GM19035 (cell line): ENCODE measurements at regions not wholly inside any gene's neighbourhood (a gene's known extent, or its start where the extent isn't known, plus 50 kb on each side); places are given as distances from the start of the nearest gene placed in this dataset.
"Not testable (repeated sequence)": the region's sequence is repeated elsewhere in the genome, so short reads cannot be mapped to it uniquely, and the experiment has no call there.

Source experiments
- ATAC-seq: cut with Tn5 transposase; IDR thresholded peaks from one replicate; pipeline ENCODE4 v1.9.1; 2021; ENCODE audit not compliant: unreplicated experiment

DNA sequence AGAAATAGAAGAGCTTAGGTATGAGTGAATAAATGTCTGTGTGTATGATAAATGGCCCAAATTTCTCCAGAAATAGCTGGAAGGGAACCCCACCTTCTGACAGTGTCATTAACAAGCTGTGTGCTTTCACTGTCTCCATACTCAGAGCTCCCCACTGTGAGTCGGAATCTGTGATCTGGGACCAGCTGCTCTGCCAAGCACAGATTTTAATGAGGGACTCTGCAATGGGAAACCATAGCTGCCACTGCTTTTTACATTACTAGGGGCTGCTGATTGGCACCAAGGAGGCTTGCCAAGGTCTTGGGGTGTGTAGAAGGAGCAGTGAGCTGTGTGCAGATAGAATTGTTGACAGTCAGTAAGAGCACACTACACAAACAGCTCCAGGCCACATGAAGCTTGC lies 244.2 kb upstream of the CCDC196 start:
- ATAC-seq, result no peak

DNA sequence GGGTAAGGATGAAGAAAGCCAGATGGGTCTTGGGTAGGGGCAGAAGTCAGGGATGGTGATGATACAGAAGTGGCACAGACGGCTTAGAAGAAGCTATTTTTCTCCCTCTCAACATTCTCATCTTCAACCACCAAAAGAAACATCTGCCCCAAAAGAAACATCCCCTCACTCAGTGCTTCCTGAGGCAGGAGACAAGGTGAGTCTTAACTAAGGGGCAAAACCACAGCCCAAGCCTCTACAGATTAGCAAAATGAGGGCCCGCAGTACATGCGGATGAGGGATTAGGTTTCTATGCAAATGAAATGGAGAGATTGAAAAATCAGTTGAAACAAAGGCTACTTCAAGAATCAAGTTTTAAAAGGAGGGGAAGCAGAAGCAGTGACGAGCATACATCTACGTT lies 241.3 kb upstream of the CCDC196 start:
- ATAC-seq, result no peak

DNA sequence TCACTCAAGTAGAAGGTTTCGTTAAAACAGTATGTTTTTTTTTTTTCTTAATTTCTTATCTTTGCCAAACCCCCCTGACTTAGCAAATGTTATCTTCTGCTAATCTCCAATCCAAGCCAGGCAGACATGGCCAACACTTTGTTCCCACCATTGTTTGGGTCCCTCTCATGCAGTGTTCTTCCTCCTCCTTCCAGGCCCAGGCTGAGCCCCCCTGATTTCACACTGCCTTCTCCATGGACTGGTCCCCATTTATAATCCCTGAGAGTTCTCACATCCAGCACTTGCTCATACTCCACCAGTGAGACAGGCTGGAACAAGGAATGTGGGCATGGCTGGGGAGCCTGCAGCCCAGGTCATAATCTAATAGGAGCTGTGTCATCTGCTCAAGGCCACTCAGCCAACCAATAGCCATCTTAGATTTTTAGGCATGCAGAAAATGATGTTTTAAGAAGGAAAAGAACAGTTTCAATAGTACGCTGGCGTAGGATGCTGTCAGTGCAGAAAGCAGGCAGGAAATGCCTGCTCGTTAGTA lies 238.4 kb upstream of the CCDC196 start:
- ATAC-seq, result no peak

DNA sequence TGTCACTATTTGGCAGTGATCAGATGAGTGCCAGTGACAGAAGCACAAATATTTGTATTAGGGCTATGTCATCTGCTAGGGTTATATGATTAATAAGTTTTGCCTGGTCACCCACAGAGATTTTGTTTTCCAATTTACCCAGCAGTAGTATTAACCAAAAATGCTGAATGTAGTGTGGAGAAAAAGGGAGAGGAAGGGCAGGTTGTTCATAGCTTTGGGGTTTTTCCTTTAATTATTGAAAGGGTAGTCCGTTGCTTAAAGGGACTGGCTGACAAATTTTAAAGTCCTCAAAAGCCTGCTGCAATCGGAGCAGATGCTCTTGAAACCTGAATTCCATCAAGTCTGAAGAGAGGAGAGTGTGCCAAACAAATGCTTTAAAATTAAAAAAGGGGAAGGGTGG lies 237.9 kb upstream of the CCDC196 start:
- ATAC-seq, result no peak

DNA sequence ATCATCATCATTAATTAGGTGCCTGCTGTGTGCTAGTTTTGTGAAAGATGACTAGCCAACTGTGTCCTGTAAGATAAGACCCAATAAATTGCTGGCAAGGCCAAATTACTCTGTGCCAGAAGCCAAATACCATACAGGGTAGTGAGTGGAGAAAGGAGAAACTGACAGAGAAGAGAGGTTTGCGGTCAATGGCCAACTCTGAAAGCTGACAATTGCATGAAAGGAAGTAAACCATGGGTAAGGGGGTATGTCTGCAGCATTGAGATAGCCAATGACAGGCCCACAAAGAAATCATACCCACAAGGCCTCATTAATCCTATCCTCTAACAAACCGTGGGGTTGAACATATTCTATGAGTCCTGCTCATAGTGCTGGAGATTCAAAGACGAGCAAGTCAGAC lies 236.6 kb upstream of the CCDC196 start:
- no peak for ATAC-seq

DNA sequence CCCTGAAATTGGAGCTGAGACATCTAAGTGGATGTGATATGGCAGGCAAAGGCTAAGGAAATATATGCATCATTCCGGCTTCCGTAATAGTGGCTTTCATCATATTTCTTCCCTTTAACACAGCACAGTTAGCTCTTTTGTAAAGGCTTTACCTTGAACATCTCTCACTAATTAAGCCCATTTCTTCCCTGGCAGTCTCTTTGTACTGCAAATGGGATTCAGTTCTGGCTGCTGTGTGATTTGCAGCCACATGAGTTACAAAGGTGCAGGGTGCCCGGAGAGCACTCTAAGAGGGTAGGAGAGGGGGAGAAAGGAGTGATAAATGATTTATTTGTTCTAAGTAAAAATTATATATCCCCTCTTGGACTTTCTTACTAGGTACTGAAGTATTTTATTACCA lies 232.1 kb upstream of the CCDC196 start:
- no peak for ATAC-seq

DNA sequence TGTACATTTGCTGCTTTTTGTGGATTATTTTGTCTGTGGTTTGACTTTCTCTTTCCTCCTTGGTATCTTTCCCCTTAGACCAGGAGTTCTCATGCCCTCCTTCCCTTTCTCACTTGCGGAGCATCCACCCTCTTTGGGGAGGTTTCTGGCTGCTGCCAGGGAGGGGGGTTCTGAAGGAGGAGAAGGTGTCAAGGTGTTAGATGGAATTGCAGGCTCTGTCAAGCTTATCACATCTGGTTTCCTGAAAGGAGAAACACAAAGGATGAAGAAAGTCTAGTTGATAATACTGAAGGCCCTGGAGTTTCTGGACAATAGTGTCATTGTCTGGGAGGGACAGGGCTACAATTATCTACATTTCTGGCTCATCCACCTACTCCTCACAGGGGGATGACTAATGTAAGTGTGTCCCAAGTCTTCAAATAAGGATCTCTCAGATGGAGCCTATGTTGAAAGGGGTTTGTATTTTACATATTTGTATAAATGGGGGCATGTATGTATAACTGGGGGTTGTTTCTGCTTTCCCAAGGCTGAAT lies 217.3 kb upstream of the CCDC196 start:
- ATAC-seq, result no peak

DNA sequence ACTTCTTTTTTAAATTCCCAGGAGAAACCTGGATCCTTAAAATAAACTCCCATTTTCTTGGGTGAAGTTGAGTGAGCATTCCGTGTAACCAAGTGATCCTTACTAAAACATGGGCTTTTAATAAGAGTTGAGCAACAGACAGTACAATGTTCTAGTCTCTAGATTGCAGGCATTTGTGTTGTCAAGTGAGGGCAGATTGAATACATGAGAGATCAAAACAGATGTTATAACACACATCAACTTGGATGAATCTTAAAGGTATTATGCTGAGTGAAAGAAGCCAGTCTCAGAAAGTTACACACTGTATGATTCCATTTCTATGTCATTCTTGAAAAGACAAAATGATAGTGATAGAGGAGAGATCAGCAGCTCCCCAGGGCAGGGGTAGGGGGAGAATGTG lies 213.9 kb upstream of the CCDC196 start:
- no peak for ATAC-seq

DNA sequence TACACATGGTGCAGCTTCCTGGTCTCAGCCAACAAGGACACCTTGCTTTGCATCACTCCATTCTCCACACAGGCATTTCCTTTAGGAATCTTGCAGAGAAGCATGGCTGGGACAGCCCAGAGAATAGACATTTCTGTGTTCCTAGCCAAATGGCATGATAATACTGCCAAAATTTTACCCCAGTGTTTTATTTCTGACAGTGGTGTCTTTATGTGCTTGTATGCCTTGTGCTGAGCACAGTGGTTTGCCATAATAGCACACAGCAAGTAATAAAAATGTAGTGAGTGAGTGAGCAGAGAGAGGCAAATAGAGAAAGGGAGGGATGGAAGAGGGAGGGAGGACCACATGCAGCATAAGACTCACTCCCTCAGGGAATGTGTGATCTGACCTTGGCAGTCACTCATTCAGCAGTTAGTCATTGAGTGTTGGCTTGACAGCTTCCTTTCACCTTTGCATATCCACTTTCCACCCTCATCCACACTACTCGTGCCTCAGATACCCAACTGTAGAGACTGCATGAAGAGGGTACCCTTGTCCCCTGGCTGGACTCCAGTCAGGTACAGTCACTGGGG lies 212.8 kb upstream of the CCDC196 start:
- no peak for ATAC-seq

DNA sequence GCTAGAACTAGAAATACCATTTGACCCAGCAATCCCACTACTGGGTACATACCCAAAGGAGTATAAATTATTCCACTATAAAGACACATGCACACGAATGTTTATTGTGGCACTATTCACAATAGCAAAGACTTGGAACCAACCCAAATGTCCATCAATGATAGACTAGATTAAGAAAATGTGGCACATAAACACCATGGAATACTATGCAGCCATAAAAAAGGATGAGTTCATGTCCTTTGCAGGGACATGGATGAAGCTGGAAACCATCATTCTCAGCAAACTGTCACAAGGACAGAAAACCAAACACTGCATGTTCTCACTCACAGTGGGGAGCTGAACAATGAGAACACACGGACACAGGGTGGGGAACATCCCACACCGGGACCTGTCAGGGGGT lies 207.8 kb upstream of the CCDC196 start:
- ATAC-seq, result not testable (repeated sequence)

DNA sequence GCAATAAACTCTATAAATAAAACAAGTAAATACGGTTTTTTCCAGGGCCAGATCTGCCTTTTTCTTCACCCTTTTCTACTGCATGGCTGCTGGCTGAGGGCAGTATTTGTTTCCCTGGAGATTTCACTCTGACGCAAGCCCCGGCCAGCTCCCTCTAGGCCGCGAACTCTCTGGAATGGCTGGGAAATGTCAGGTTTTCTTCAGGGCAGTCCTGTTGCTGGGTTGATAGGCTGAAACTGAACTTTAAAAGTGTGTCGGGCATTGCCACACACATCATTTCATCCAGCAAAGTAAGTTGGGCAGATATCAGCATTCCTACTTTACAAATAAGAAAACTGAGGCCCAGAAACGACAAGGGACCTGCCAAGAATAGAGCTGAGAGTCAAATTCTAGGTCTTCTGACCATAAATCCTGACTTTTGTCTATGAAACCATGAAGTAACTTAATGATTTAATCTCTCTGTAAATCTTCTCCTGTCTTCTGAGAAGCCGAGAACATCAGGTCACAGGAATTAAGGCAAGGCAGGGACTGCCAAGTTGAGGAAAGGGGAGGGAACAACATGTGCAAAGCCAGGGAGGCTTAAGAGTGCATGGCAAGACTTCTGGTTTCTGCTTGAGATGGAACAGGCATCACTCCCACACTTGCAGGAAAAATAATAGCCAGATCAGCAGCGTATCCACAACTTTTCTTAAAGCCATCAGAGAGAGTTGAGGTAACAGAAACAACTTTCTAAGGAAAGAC lies 205.0 kb upstream of the CCDC196 start:
- no peak for ATAC-seq

DNA sequence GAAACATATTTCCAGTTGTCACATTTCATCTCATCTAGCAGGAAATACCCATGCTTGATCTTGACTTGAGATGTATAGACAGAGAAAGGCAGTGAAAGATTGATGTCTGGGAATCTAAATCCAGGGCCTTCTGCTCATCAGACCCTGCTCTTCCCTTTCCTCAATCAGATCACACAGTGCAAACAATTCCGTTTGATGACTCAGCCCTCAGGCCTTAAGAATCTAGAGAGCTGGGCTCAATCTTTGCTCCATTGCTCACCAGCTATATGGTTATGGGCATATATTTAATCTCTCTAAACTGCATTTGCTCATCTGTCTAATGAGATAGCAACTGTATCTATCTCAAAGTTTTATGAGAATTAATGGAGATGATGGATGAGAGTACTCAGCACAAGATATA lies 201.8 kb upstream of the CCDC196 start:
- ATAC-seq, result no peak

DNA sequence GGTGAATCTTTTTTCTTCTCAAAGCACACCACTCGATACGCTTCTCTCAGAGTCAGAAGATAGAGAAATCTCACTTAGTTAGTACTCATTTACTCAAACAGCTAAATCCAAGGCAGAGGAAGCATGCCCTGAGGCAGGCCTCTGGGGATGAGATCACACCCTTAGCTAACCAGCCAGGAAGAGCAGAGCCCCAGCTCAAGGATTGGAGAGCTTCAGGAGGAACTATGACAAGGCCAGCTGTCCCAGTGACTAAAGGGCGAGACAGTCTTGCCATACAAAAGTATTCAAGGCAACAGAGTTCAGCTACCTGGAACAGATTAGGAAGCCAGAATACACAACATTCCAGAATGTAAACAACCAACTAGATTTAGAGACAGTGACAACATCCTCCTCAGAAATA lies 197.7 kb upstream of the CCDC196 start:
- ATAC-seq, result no peak

DNA sequence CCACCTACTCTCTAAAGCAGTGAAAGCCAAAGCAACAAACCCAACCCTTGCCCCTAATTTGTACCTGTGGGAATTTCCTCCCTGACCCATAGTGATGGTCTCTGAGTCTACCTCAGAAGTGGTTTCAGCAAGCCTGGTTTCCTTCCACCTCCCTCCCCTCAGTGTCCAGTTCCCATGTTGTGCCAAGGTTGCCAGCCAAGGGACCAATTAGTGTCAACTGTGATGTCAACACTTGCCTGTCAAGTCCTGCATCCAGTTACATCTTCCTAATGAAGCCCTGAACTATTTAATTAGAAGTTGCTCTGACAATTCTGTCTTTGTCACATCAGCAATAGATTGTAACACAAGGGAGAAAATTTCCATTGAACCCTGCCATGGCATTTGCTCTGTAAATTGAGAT lies 194.4 kb upstream of the CCDC196 start:
- no peak for ATAC-seq

DNA sequence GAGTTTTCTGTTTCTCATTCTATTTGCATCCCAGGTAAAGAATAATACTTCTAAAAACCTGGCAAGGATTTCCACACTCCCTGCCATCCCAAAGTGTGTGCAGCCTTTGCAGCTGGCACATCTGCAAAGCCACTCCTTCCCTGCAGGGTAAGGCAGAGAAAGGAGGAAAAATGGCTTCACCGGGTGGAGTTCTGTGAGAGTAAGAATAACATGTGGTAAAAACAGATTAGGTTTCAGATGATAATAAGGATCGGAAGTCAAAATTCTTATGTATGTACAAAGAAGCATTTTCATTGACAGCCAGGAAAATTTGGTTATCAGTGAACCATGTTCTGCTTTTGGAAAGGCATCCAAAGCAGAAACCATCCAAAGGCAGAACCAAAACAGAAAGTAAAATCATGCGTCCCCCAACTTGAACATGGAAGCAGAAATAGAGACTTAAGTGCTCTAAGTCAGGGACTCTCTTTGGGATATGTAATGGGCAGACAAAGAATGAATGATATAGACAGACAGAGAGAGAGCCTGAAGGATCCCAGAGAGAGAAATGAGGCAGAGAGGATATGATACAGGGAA lies 192.6 kb upstream of the CCDC196 start:
- no peak for ATAC-seq

DNA sequence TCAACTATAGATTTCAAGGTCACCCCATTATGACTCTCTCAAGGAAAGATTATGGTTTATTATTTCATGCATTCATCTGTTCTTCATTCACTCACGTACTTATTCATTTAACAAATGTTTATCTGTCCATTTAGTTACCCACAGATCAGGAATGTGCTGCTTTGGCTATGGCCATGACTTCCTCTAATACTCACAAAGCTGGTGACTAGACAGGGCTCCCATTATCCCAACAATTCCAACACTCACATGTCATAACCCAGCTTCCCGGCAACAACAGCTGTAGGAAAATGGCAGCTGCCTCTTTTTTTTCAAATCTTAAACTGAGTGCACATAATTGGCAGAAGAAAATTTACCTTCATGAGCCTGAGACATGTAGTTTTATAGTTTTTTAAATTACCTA lies 190.8 kb upstream of the CCDC196 start:
- ATAC-seq, result no peak

DNA sequence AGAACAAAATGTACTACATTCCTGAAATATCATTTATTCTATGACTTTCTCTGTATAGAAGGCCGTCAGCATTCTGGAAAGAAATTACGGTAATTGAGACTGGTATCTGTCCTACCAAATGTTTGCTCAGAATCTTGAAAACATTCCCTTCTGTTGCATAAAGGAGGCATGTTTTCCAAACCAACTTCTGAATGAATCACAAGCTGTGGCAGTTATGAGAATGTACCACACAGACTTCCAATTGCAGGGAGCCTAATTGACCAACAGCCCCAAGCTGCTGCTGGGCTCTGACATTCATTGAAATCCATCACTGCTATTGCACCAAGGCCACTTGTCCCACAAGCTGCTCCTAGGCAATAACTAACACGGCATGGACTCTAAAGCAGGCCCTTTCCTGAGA lies 185.3 kb upstream of the CCDC196 start:
- no peak for ATAC-seq

DNA sequence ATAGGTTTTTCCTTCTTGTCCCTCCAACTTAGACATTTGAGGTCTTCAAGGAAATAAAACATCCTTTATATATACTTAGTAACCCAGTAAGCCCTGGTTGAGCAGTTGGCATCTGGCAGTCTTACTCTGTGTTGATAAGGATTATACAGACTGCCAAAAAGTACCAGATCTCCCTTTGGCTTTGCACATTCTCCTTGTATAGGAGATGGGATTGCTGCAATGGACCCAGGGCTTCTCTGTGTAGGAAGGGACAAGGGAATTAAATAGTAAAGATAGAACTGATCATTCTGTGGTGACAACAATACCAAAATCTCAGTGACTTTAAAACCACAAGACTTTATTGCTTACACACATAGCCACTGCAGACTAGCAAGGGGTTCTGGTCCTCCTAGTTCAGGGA lies 180.1 kb upstream of the CCDC196 start:
- ATAC-seq, result no peak

DNA sequence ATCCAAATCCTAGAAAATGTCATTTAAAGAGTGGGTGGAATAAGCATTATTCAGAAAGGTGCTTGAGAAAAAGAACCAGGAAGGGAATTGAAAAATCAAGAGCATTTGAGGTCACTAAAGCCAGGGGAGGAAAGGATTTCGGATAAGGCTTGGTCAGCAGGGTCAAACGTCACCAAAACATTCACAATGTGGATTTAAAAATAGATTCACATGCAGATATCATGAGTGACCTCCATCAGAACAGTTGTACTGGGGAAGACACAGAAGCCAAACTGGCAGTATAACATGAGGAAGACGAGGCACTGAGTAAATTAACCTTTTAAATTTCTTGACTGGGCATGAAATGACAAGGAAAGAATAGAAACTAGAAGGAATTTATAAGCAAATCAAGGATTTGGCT lies 175.1 kb upstream of the CCDC196 start:
- no peak for ATAC-seq

DNA sequence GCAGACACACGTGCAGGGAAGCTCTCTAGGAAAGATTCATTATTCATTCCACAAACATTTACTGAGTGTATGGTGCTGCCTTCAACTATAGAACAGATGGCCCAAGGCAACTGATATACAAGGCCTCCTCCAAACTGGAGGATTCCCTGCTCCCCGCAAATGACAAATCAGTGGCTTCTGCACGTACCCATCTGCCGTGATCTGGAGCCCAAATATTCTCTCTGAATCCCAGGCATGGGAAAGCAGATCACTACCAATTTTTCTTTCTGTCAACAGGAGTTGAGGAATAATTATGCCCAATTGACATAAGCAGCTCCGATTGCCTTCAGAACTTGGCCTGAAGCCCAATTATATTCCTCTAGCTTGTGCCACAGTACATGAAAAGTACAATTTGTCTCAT lies 174.2 kb upstream of the CCDC196 start:
- no peak for ATAC-seq

DNA sequence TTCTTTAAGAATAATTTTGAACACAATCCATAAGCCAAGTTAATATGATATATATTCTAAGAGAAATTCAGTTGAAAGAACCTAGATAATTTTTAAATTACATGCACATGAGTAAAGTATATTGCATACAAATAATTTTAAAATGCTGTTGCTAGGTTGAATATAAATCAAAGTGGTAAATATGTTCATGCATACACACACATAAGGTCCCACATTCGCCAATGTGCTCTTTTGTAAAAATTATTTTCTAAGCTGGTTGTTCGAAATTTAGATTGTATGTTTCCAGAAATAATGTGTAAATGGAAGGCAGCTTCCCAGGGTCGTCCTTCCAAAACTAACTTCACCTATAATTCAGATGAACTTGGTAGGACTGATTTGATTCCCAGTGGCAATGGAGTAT lies 173.7 kb upstream of the CCDC196 start:
- ATAC-seq, result no peak

DNA sequence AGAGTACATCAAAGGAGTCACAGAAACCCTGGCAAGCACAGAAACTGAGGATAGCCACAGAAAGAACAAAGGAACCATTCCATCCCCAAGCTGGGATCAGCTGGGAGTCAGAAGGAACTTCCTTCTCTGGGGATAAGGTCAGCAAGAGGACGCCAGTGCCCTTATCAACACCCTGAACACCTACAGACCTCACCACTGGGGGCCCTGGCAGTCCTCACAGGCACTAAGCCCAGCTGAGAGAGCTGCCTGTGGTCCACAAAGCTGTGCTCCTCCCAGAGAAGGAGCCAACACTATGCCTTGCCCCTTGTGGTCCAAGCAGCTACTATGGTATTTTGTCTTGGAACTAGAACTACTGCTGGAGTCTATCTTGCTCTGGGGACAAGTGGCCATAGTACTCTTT lies 171.1 kb upstream of the CCDC196 start:
- ATAC-seq, result no peak
